ENCODE measurements at regions not wholly inside any gene's neighbourhood (a gene's known extent, or its start where the extent isn't known, plus 50 kb on each side); places are given as distances from the start of the nearest gene placed in this dataset.

- H3K27ac ChIP-seq (ENCODE audit: low read depth, low read length), result no peak overlapping the region
- ChIA-PET CTCF (no interaction called here), POLR2A (no interaction called here)
- no peaks in the 10 kb centered on the region for H3K9me3 ChIP-seq (ENCODE audit: low read length)
- H3K4me3 ChIP-seq (ENCODE audit: low read length), result no peak overlapping the region
- H3K27ac Mint-ChIP-seq, result no peak overlapping the region
- H3K27me3 Mint-ChIP-seq, result peaks cover 11 to 28% of the 10 kb centered on the region in 2 donors
- no peaks in the 10 kb centered on the region for H3K36me3 ChIP-seq (ENCODE audit: insufficient read depth, low read length)
- peaks cover 4 to 18% (median 16%) of the 10 kb centered on the region in 5 donors for H3K9me3 Mint-ChIP-seq
- DNase-seq, result no peak
- no peak overlapping the region for H3K4me3 Mint-ChIP-seq
- H3K36me3 Mint-ChIP-seq, result peaks cover 0 to 3% (median 0%) of the 10 kb centered on the region in 3 donors
- no peaks in the 10 kb centered on the region for H3K4me1 ChIP-seq (ENCODE audit: insufficient read depth, low read length)
- H3K4me1 Mint-ChIP-seq, result no peaks in the 10 kb centered on the region
- H3K27me3 ChIP-seq (ENCODE audit: insufficient read depth, low read length, poor library complexity, severe bottlenecking), result no peaks in the 10 kb centered on the region
Measured at GRCh38 chr16:24478401-24478800, 61.0 kb upstream of the RBBP6 start.

- CTCF ChIA-PET, result interaction anchor here (1.7 kb wide), 1 partner anchor 22 kb away, joined by 6 read pairs; no protein-coding TSS in a partner anchor
Measured at GRCh38 chr16:24482681-24483202, 56.6 kb upstream of the RBBP6 start.

GRCh38 chr16:24488045-24488444, 51.3 kb upstream of the RBBP6 start:
- Mint-ChIP-seq H3K36me3 (no peaks in the 10 kb centered on the region), H3K4me1 (no peaks in the 10 kb centered on the region), H3K9me3 (peaks cover 0 to 10% (median 3%) of the 10 kb centered on the region in 5 donors), H3K4me3 (no peak overlapping the region), H3K27me3 (peaks cover 18 to 29% of the 10 kb centered on the region in 2 donors), H3K27ac (no peak overlapping the region)
- DNase-seq, result no peak
- ChIA-PET CTCF (no interaction called here), POLR2A (no interaction called here)
- Histone ChIP-seq H3K27ac (ENCODE audit: low read depth, low read length) (no peak overlapping the region), H3K4me1 (ENCODE audit: insufficient read depth, low read length) (no peaks in the 10 kb centered on the region), H3K27me3 (ENCODE audit: insufficient read depth, low read length, poor library complexity, severe bottlenecking) (no peaks in the 10 kb centered on the region), H3K36me3 (ENCODE audit: insufficient read depth, low read length) (no peaks in the 10 kb centered on the region), H3K9me3 (ENCODE audit: low read length) (no peaks in the 10 kb centered on the region), H3K4me3 (ENCODE audit: low read length) (no peak overlapping the region)

More at GRCh38 chr16:24482681-24483202, 56.6 kb upstream of the RBBP6 start:
- Histone ChIP-seq H3K36me3 (ENCODE audit: insufficient read depth, low read length) (no peaks in the 10 kb centered on the region), H3K9me3 (ENCODE audit: low read length) (no peaks in the 10 kb centered on the region), H3K4me3 (ENCODE audit: low read length) (no peak overlapping the region), H3K27ac (ENCODE audit: low read depth, low read length) (no peak overlapping the region), H3K27me3 (ENCODE audit: insufficient read depth, low read length, poor library complexity, severe bottlenecking) (no peaks in the 10 kb centered on the region), H3K4me1 (ENCODE audit: insufficient read depth, low read length) (no peaks in the 10 kb centered on the region)
- Mint-ChIP-seq H3K27me3 (peaks cover 8 to 24% of the 10 kb centered on the region in 2 donors), H3K9me3 (peaks cover 0 to 1% (median 0%) of the 10 kb centered on the region in 5 donors), H3K27ac (no peak overlapping the region), H3K4me3 (no peak overlapping the region), H3K36me3 (no peaks in the 10 kb centered on the region), H3K4me1 (no peaks in the 10 kb centered on the region)
- no peak for DNase-seq
- POLR2A ChIA-PET, result no interaction called here
